GM12874 (cell line): ENCODE measurements at regions not wholly inside any gene's neighbourhood (a gene's known extent, or its start where the extent isn't known, plus 50 kb on each side); places are given as distances from the start of the nearest gene placed in this dataset.
A peak's percentile ranks its signal among the peaks of the same experiment; 100 is the strongest.

ENCODE experiments used
- CTCF ChIP-seq: IDR thresholded peaks from 2 replicates; pipeline ENCODE4 v1.5.1; 2011; ENCODE audit warnings: low read depth, mild to moderate bottlenecking, control low read depth, low read length, moderate library complexity; ENCODE audit not compliant: insufficient read depth

GRCh38 chr5:102554082-102554481, 55.3 kb upstream of the SLCO6A1 start:
- TF ChIP-seq CTCF, result no peak

- no peak for TF ChIP-seq CTCF
These were observed 55.9 kb upstream of the SLCO6A1 start for GRCh38 chr5:102554728-102555127.

- peak; percentile 88 for TF ChIP-seq CTCF
These were observed 63.3 kb upstream of the SLCO6A1 start for GRCh38 chr5:102561894-102562760.

DNA sequence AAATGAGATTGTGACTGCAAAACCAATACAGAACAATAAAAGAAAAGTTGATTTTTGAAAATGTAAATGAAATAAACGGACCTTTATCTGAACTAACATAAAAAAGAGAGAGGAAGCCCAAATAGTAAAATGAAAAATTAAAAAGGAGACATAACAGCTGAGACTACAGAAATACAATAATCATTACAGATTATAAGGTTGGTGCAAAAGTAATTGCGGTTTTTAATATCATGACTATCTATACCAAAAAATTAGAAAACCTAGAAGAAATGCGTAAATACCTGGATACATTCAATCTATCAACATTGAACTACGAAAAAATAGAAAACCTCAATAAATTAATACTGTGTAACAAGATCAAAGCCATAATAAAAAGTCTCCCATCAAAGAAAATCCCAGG, 71.9 kb upstream of the SLCO6A1 start:
- TF ChIP-seq CTCF, result no peak

DNA sequence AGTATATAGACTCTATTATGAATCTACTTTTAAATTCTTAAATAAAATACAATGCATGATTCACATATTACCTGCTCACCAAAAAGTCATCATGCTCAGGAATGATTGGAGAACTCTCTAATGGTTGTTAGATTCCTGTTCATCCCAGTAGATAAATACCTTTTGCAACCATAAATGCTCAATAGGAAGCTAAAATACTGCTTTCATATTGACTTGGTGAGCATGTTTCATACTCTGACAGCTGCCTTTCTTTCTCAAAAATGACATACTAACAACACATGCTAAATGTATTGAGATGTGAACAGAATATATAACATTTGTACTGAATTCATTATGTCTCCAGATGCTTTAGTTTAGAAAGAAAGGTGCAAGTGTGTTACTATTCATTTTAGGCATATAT, 79.6 kb upstream of the SLCO6A1 start:
- no peak for TF ChIP-seq CTCF

- TF ChIP-seq CTCF, result no peak
These were observed 80.6 kb upstream of the SLCO6A1 start for GRCh38 chr5:102579379-102579778.

DNA sequence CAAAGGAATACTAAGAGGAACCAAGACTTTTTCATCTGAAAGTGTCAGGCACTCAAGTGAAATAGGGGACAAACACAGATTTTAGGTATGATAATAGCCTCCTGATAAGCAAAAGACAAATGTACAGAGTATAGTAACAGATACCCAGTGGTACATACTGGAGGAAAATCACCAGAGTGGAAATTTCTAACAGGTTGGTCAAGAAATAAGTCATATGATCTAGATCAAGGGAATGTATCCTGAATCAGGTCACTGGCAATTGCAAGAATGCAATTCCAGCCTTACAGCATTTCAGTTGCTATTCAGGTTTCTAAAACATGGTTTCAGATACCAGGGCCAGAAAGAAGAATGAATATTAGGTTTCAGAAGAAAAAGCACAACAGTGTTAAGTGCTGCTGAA, 82.2 kb upstream of the SLCO6A1 start:
- no peak for TF ChIP-seq CTCF
